Loucy (cell line): ENCODE measurements at regions not wholly inside any gene's neighbourhood (a gene's known extent, or its start where the extent isn't known, plus 50 kb on each side); places are given as distances from the start of the nearest gene placed in this dataset.

Source experiments
- H2AFZ ChIP-seq: fragments of 200-600 bp; sonication (generic); 2 replicates; pipeline ENCODE4 v1.6.0; 2016; ENCODE audit warnings: antibody characterized with exemption, mild to moderate bottlenecking, low read length, moderate library complexity
- H3F3A ChIP-seq: fragments of 200-600 bp; 2 replicates; pipeline ENCODE4 v1.6.0; 2016; ENCODE audit warnings: antibody characterized with exemption, low read depth, mild to moderate bottlenecking
- H3K27me3 ChIP-seq: fragments of 200-600 bp; sonication (generic); 2 replicates; pipeline ENCODE4 v1.6.1; 2014; ENCODE audit warnings: low read length, mild to moderate bottlenecking; ENCODE audit not compliant: insufficient read depth, poor library complexity, severe bottlenecking
- H3K36me3 ChIP-seq: fragments of 200-600 bp; sonication (generic); 2 replicates; pipeline ENCODE4 v1.6.1; 2016; ENCODE audit warnings: low read length; ENCODE audit not compliant: insufficient read depth
- H3K4me1 ChIP-seq: fragments of 200-600 bp; sonication (generic); 2 replicates; pipeline ENCODE4 v1.5.1; 2014; ENCODE audit warnings: low read length, mild to moderate bottlenecking; ENCODE audit not compliant: insufficient read depth, poor library complexity, severe bottlenecking
- H3K4me2 ChIP-seq: fragments of 200-600 bp; sonication (generic); 2 replicates; pipeline ENCODE4 v1.6.0; 2014; ENCODE audit warnings: antibody characterized with exemption, low read length, low read depth, mild to moderate bottlenecking; ENCODE audit not compliant: poor library complexity, severe bottlenecking
- H3K4me3 ChIP-seq: fragments of 200-600 bp; sonication (generic); 2 replicates; pipeline ENCODE4 v1.5.1; 2014; ENCODE audit warnings: low read length, mild to moderate bottlenecking, mixed read lengths; ENCODE audit not compliant: poor library complexity, severe bottlenecking
- H3K79me2 ChIP-seq: fragments of 200-600 bp; sonication (generic); 2 replicates; pipeline ENCODE4 v1.6.1; 2014; ENCODE audit warnings: low read length; ENCODE audit not compliant: insufficient read depth
- H3K9ac ChIP-seq: fragments of 200-600 bp; sonication (generic); 2 replicates; pipeline ENCODE4 v1.6.0; 2014; ENCODE audit warnings: mild to moderate bottlenecking, low read depth, low read length, moderate library complexity; ENCODE audit not compliant: poor library complexity, severe bottlenecking
- H3K9me2 ChIP-seq: fragments of 200-600 bp; sonication (generic); replicated peaks from 2 replicates; pipeline ENCODE4 v1.6.1; 2016; ENCODE audit warnings: low read depth, low read length, mixed read lengths
- H3K9me3 ChIP-seq: fragments of 200-600 bp; sonication (generic); 2 replicates; pipeline ENCODE4 v1.6.1; 2014; ENCODE audit warnings: mild to moderate bottlenecking, antibody characterized with exemption, low read length, low read depth; ENCODE audit not compliant: insufficient read depth
- H4K20me1 ChIP-seq: fragments of 200-600 bp; sonication (generic); 2 replicates; pipeline ENCODE4 v1.6.0; 2014; ENCODE audit warnings: antibody characterized with exemption, low read length, mild to moderate bottlenecking; ENCODE audit not compliant: insufficient read depth, poor library complexity, severe bottlenecking
- EZH2phosphoT487 ChIP-seq: fragments of 200-600 bp; IDR thresholded peaks from 2 replicates; pipeline ENCODE4 v1.6.1; 2018; ENCODE audit warnings: antibody characterized with exemption, mild to moderate bottlenecking, moderate library complexity, borderline replicate concordance
- TF ChIP-seq, protein P1 (sequence below): fragments of 200-600 bp; sonication (generic); conservative IDR thresholded peaks from 2 replicates; pipeline ENCODE4 v1.5.1; 2014; ENCODE audit warnings: mild to moderate bottlenecking, antibody characterized with exemption, low read length

DNA sequence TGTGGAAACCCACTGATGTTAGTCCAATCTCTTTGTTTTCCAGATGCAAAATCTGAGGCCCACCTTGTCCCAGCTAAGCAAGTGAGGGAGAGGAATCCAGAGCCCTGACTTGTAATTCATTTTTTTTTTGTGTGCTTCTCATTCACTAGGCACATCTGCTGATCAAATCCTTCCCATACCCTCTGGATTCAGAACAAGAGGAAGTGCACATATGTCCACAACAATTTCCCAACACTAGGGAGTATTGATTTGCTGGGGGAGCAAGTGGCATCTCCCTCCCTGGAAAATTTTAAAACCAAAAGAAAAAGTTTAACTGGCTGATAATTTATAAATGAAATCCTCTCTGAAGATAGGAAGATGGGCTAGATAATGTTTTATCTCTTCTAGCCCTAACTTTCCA is 94.6 kb upstream of the RFC3 start:
- no peaks in the 10 kb centered on the region for H4K20me1 ChIP-seq
- H3K9me3 ChIP-seq = no peaks in the 10 kb centered on the region
- peak overlapping the region; percentile 10 for H3K4me2 ChIP-seq
- no peaks in the 10 kb centered on the region for H3K9me2 ChIP-seq
- H3K4me1 ChIP-seq = peaks cover 6% of the 10 kb centered on the region
- no peak for TF ChIP-seq EZH2phosphoT487
- TF ChIP-seq, protein P1, sequence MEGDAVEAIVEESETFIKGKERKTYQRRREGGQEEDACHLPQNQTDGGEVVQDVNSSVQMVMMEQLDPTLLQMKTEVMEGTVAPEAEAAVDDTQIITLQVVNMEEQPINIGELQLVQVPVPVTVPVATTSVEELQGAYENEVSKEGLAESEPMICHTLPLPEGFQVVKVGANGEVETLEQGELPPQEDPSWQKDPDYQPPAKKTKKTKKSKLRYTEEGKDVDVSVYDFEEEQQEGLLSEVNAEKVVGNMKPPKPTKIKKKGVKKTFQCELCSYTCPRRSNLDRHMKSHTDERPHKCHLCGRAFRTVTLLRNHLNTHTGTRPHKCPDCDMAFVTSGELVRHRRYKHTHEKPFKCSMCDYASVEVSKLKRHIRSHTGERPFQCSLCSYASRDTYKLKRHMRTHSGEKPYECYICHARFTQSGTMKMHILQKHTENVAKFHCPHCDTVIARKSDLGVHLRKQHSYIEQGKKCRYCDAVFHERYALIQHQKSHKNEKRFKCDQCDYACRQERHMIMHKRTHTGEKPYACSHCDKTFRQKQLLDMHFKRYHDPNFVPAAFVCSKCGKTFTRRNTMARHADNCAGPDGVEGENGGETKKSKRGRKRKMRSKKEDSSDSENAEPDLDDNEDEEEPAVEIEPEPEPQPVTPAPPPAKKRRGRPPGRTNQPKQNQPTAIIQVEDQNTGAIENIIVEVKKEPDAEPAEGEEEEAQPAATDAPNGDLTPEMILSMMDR = no peak
- H3K9ac ChIP-seq = no peak overlapping the region
- no peaks in the 10 kb centered on the region for H3K36me3 ChIP-seq
- H3K4me3 ChIP-seq = no peak overlapping the region
- H3F3A ChIP-seq = no peaks in the 10 kb centered on the region
- 0 out of 2 replicates have a peak overlapping the region, but pooled peaks have one; percentile 29 for H2AFZ ChIP-seq
- no peaks in the 10 kb centered on the region for H3K27me3 ChIP-seq
- H3K79me2 ChIP-seq = no peaks in the 10 kb centered on the region

- TF ChIP-seq EZH2phosphoT487 = no peak
- TF ChIP-seq, protein P1 = peak; percentile 78
- no peak overlapping the region for H2AFZ ChIP-seq
- no peak overlapping the region for H3K9ac ChIP-seq
- H3K9me3 ChIP-seq = no peaks in the 10 kb centered on the region
- H3K4me2 ChIP-seq = peak overlapping the region; percentile 10
- H3K9me2 ChIP-seq = no peaks in the 10 kb centered on the region
- H3K4me3 ChIP-seq = no peak overlapping the region
- H3F3A ChIP-seq = no peaks in the 10 kb centered on the region
- H3K4me1 ChIP-seq = peaks cover 6% of the 10 kb centered on the region
- no peaks in the 10 kb centered on the region for H3K79me2 ChIP-seq
- no peaks in the 10 kb centered on the region for H3K36me3 ChIP-seq
- no peaks in the 10 kb centered on the region for H3K27me3 ChIP-seq
- H4K20me1 ChIP-seq = no peaks in the 10 kb centered on the region
These were observed 94.0 kb upstream of the RFC3 start for GRCh38 chr13:33723772-33724435.

DNA sequence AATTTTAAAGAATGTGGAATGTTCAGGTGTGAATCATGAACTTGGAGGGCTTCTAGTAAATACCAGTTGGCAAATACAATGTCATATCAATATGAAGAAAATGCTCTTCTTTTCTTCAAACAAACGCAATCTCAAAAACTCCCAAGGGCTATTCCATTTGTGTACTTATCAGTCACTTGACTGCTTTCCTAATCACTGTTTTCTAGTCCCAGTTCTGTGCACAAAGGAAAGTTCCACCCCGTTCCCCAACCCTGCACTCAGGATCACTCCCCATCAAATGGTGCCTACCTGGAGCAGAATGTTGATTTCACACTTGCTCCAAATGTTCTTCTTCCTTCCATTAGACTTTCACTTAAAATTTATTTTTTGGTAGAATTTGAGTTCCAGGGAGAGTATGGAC is 92.6 kb upstream of the RFC3 start:
- Histone ChIP-seq H3K4me1 (peaks cover 6% of the 10 kb centered on the region), H3K4me2 (no peak overlapping the region), H3K9me3 (no peaks in the 10 kb centered on the region), H4K20me1 (no peaks in the 10 kb centered on the region), H3K27me3 (no peaks in the 10 kb centered on the region), H3K79me2 (no peaks in the 10 kb centered on the region), H3K36me3 (no peaks in the 10 kb centered on the region), H3K9ac (no peak overlapping the region), H3F3A (no peaks in the 10 kb centered on the region), H3K9me2 (no peaks in the 10 kb centered on the region), H3K4me3 (no peak overlapping the region), H2AFZ (no peak overlapping the region)
- no peak for TF ChIP-seq EZH2phosphoT487
- TF ChIP-seq, protein P1 = no peak
